ENCODE measurements at regions not wholly inside any gene's neighbourhood (a gene's known extent, or its start where the extent isn't known, plus 50 kb on each side); places are given as distances from the start of the nearest gene placed in this dataset.

DNA sequence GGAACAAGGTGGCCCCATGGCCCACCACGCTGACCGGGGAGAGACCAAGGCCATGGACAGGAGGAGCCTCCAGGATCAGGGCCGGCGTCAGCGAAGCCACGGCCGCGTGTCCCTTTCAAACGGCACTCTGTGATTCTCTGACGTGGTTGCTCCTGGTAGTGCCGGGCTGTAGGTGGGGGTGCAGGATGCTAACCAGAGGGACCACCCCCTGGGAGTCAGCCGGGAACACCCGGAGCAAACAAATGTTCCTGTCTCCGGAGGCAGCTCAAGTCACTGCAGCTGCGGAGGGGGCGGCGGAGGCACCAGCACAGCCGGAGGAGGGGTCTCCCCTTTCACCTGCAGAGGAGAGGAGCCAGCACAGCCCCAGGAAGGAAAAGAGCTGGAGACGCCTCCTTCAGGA, 750.6 kb upstream of the SALL3 start:
- TF ChIP-seq RAD21 (conservative IDR thresholded peaks at IDR 0.05) (no peak), SMC3 (conservative IDR thresholded peaks at IDR 0.05; ENCODE audit: poor library complexity) (no peak), EP300 (conservative IDR thresholded peaks at IDR 0.05; ENCODE audit: poor library complexity, severe bottlenecking) (no peak)
- TF ChIP-seq, protein P1, sequence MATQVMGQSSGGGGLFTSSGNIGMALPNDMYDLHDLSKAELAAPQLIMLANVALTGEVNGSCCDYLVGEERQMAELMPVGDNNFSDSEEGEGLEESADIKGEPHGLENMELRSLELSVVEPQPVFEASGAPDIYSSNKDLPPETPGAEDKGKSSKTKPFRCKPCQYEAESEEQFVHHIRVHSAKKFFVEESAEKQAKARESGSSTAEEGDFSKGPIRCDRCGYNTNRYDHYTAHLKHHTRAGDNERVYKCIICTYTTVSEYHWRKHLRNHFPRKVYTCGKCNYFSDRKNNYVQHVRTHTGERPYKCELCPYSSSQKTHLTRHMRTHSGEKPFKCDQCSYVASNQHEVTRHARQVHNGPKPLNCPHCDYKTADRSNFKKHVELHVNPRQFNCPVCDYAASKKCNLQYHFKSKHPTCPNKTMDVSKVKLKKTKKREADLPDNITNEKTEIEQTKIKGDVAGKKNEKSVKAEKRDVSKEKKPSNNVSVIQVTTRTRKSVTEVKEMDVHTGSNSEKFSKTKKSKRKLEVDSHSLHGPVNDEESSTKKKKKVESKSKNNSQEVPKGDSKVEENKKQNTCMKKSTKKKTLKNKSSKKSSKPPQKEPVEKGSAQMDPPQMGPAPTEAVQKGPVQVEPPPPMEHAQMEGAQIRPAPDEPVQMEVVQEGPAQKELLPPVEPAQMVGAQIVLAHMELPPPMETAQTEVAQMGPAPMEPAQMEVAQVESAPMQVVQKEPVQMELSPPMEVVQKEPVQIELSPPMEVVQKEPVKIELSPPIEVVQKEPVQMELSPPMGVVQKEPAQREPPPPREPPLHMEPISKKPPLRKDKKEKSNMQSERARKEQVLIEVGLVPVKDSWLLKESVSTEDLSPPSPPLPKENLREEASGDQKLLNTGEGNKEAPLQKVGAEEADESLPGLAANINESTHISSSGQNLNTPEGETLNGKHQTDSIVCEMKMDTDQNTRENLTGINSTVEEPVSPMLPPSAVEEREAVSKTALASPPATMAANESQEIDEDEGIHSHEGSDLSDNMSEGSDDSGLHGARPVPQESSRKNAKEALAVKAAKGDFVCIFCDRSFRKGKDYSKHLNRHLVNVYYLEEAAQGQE (IDR thresholded peaks at IDR 0.05; ENCODE audit: borderline replicate concordance) = no peak
- TF ChIP-seq, protein P2, sequence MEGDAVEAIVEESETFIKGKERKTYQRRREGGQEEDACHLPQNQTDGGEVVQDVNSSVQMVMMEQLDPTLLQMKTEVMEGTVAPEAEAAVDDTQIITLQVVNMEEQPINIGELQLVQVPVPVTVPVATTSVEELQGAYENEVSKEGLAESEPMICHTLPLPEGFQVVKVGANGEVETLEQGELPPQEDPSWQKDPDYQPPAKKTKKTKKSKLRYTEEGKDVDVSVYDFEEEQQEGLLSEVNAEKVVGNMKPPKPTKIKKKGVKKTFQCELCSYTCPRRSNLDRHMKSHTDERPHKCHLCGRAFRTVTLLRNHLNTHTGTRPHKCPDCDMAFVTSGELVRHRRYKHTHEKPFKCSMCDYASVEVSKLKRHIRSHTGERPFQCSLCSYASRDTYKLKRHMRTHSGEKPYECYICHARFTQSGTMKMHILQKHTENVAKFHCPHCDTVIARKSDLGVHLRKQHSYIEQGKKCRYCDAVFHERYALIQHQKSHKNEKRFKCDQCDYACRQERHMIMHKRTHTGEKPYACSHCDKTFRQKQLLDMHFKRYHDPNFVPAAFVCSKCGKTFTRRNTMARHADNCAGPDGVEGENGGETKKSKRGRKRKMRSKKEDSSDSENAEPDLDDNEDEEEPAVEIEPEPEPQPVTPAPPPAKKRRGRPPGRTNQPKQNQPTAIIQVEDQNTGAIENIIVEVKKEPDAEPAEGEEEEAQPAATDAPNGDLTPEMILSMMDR (IDR thresholded peaks at IDR 0.05; ENCODE audit: poor library complexity, severe bottlenecking) = no peak
- Histone ChIP-seq H3K4me2 (ENCODE audit: low read length) (no peak overlapping the region), H3K27ac (ENCODE audit: low read length) (no peak overlapping the region), H3K27me3 (ENCODE audit: insufficient read depth, low read depth, low read length) (no peaks in the 10 kb centered on the region), H3K4me3 (ENCODE audit: low read length) (no peak overlapping the region), H3K9me3 (ENCODE audit: low read length) (no peaks in the 10 kb centered on the region), H3K9me2 (ENCODE audit: insufficient read depth, low read length) (no peaks in the 10 kb centered on the region), H3K79me2 (replicated peaks; ENCODE audit: insufficient read depth, low read length) (no peaks in the 10 kb centered on the region), H3K9ac (ENCODE audit: low read length) (no peak overlapping the region), H2AFZ (ENCODE audit: low read depth, low read length) (no peak overlapping the region), H3F3A (ENCODE audit: insufficient read depth, low read length, poor library complexity, severe bottlenecking) (no peaks in the 10 kb centered on the region), H3K36me3 (ENCODE audit: insufficient read depth, low read length) (no peaks in the 10 kb centered on the region), H4K20me1 (ENCODE audit: insufficient read depth) (no peaks in the 10 kb centered on the region)

DNA sequence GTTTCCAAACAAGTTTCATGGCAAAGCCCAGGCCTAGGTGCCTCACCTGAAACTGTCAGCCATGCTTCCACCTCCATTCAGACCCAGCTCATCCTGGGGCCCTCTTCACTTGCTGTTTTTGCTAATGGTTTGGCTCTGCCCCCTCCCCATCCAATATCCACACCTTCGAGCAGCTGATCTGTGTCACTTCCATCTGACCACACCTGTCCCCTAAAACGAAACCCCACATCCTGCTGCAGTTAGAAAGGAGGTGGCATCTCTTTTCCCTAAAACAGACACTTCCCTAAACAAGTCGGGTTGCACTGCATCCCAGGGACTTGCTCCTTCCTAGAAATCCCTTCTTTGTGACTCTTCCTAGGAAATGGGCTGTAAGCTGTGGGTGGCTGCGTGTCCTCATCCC, 748.7 kb upstream of the SALL3 start:
- H3K9ac ChIP-seq (ENCODE audit: low read length) = no peak overlapping the region
- H3K4me3 ChIP-seq (ENCODE audit: low read length) = no peak overlapping the region
- H3K4me2 ChIP-seq (ENCODE audit: low read length) = no peak overlapping the region
- H3K36me3 ChIP-seq (ENCODE audit: insufficient read depth, low read length) = no peaks in the 10 kb centered on the region
- no peak overlapping the region for H2AFZ ChIP-seq (ENCODE audit: low read depth, low read length)
- no peaks in the 10 kb centered on the region for H3K79me2 ChIP-seq (replicated peaks; ENCODE audit: insufficient read depth, low read length)
- no peaks in the 10 kb centered on the region for H3K9me2 ChIP-seq (ENCODE audit: insufficient read depth, low read length)
- no peak overlapping the region for H3K27ac ChIP-seq (ENCODE audit: low read length)
- no peaks in the 10 kb centered on the region for H3K27me3 ChIP-seq (ENCODE audit: insufficient read depth, low read depth, low read length)
- no peaks in the 10 kb centered on the region for H3K9me3 ChIP-seq (ENCODE audit: low read length)
- H3F3A ChIP-seq (ENCODE audit: insufficient read depth, low read length, poor library complexity, severe bottlenecking) = no peaks in the 10 kb centered on the region
- TF ChIP-seq RAD21 (conservative IDR thresholded peaks at IDR 0.05) (no peak), TAF1 (IDR thresholded peaks at IDR 0.05; ENCODE audit: low read depth) (no peak), SMC3 (conservative IDR thresholded peaks at IDR 0.05; ENCODE audit: poor library complexity) (no peak), POLR2AphosphoS5 (IDR thresholded peaks at IDR 0.05) (no peak), EZH2 (IDR thresholded peaks at IDR 0.05; ENCODE audit: borderline replicate concordance, insufficient read depth, low read length, poor library complexity, severe bottlenecking) (no peak), MXI1 (conservative IDR thresholded peaks at IDR 0.05; ENCODE audit: poor library complexity, severe bottlenecking) (no peak), EP300 (conservative IDR thresholded peaks at IDR 0.05; ENCODE audit: poor library complexity, severe bottlenecking) (no peak)
- TF ChIP-seq, protein P2 (IDR thresholded peaks at IDR 0.05; ENCODE audit: poor library complexity, severe bottlenecking) = no peak
- TF ChIP-seq, protein P1 (IDR thresholded peaks at IDR 0.05; ENCODE audit: borderline replicate concordance) = no peak
- no peaks in the 10 kb centered on the region for H4K20me1 ChIP-seq (ENCODE audit: insufficient read depth)
